Hepatocyte (in vitro differentiated cells): ENCODE measurements at regions not wholly inside any gene's neighbourhood (a gene's known extent, or its start where the extent isn't known, plus 50 kb on each side); places are given as distances from the start of the nearest gene placed in this dataset.

Source experiments
- EZH2 ChIP-seq: fragments of 200-600 bp; sonication (generic); IDR thresholded peaks from 2 replicates; pipeline ENCODE4 v1.6.1; 2016; ENCODE audit warnings: antibody characterized with exemption, mild to moderate bottlenecking, borderline replicate concordance
- TF ChIP-seq, protein P1 (sequence below): fragments of 200-600 bp; sonication (generic); IDR thresholded peaks from 2 replicates; pipeline ENCODE4 v1.5.1; 2016; ENCODE audit warnings: antibody characterized with exemption, mild to moderate bottlenecking; ENCODE audit not compliant: poor library complexity

DNA sequence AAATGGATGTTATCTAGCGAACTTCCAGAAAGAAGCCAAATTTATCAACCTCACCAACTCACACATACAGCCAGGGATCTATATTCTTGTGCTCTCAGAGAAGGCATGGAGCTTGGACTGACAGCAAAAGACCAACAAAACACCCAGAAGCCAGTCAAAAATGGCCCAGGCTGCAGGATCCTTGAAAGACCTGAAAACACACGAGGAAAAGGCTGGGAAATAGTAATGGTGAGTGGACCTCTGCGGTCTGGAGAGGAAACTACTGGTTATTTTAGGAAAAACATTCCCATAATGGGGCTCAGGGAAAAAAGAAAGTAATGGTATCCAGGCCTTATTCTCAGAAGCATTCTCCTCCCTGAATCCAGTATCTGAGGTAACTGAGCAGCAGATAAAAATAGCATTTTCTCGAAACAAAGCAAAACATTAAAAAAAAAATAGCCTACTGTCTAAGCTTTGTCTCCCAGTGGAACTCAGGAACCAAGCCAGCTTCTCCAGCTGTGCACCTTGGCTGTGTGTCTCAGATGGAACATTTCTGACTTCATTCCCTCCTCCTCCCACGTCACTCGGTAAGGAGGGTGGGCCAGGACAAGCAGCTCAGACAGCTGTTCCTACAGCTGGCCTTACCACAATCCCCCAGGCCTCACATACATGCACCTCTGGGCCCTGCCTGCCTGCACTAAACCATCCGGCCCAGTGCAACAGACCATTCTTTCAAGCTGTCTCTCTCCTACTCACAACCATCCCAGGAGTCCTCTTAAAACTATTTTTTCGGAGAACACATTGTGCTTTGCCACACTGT, 249.9 kb downstream of the DAD1 start:
- TF ChIP-seq EZH2 = no peak
- TF ChIP-seq, protein P1, sequence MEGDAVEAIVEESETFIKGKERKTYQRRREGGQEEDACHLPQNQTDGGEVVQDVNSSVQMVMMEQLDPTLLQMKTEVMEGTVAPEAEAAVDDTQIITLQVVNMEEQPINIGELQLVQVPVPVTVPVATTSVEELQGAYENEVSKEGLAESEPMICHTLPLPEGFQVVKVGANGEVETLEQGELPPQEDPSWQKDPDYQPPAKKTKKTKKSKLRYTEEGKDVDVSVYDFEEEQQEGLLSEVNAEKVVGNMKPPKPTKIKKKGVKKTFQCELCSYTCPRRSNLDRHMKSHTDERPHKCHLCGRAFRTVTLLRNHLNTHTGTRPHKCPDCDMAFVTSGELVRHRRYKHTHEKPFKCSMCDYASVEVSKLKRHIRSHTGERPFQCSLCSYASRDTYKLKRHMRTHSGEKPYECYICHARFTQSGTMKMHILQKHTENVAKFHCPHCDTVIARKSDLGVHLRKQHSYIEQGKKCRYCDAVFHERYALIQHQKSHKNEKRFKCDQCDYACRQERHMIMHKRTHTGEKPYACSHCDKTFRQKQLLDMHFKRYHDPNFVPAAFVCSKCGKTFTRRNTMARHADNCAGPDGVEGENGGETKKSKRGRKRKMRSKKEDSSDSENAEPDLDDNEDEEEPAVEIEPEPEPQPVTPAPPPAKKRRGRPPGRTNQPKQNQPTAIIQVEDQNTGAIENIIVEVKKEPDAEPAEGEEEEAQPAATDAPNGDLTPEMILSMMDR = no peak
